ENCODE measurements at regions not wholly inside any gene's neighbourhood (a gene's known extent, or its start where the extent isn't known, plus 50 kb on each side); places are given as distances from the start of the nearest gene placed in this dataset.
A peak's percentile ranks its signal among the peaks of the same experiment; 100 is the strongest.

DNA sequence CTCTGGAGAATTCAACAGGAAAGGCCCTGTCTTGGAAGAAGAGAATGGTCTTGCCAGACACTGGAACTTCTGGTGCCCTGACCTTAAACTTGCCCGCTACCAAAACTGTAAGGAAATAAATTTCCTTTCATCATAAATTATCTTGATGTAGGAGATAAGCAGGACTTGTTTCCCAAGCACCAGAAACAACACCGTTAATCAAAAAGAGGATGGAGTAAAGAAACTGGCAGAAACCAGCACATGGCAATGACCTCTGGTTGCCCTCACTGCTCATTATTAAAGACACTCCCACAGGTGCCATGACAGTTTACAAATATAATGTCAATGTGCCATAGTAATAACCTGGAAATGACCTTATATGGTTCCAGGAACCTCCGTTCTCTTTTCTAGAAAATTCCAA, 426.1 kb downstream of the EDEM1 start (continued):
- TF ChIP-seq CEBPG (CRISPR knock-in tag; IDR thresholded peaks at IDR 0.05) (no peak), CEBPG (tag; conservative IDR thresholded peaks at IDR 0.05 in 1 of 2, IDR thresholded peaks at IDR 0.05 in 1 of 2) (no peak)

DNA sequence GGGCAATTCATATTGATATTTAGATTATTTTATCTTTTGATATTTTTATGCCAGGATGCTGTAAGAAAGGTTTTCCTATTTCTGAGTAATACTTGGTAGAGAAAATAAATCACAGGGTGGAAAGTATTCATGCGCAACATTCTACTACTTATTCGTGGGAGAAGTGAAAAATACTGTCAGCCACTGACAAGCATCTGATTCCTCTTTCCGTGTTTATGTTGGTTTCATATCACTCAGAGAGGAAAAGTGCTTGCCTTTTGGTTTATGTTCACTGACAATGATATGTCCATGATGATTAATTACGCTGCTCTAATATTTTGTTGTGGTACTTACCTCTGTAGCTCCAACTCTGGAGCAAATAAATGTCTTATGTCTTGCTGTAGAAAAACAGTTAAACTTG, 429.4 kb downstream of the EDEM1 start:
- ATAC-seq (no peak), FAIRE-seq (no peak), DNase-seq (ENCODE audit: extremely low read depth in 1 of 4, low spot score in 3 of 4) (no peak)
- Histone ChIP-seq H3K9ac (ENCODE audit: insufficient read depth in 1 of 2, low read depth in 2 of 2, low read length in 2 of 2) (no peak overlapping the region), H3K36me3 (ENCODE audit: control insufficient read depth, insufficient read depth, low read length) (no peaks in the 10 kb centered on the region), H3K9me3 (replicated peaks; ENCODE audit: control insufficient read depth, insufficient read depth, low read depth, low read length) (no peaks in the 10 kb centered on the region), H3K27me3 (ENCODE audit: control insufficient read depth in 2 of 2, insufficient read depth in 2 of 2, low read length in 2 of 2) (no peaks in the 10 kb centered on the region), H3K9me1 (ENCODE audit: control insufficient read depth, insufficient read depth, low read length) (no peaks in the 10 kb centered on the region), H3K4me3 (no peak overlapping the region), H3K4me2 (ENCODE audit: insufficient read depth, low read length) (no peak overlapping the region), H2AFZ (ENCODE audit: low read depth, low read length) (no peak overlapping the region), H3K79me2 (ENCODE audit: control insufficient read depth, insufficient read depth, low read length) (no peaks in the 10 kb centered on the region), H3K27ac (ENCODE audit: extremely low read depth, low read depth, low read length) (no peak overlapping the region), H4K20me1 (replicated peaks; ENCODE audit: control insufficient read depth, insufficient read depth, low read length) (no peaks in the 10 kb centered on the region), H3K4me1 (replicated peaks in 1 of 2; ENCODE audit: control insufficient read depth in 2 of 2, insufficient read depth in 2 of 2, low read length in 2 of 2) (no peaks in the 10 kb centered on the region; a peak in 2 of 5 replicates)
- BruUV-seq (replicated peaks), result no TSS peak
- in situ Hi-C loops (cut with MboI), result no loop called here
- 51% methylated on average over 4 of the region's 4 CpGs for WGBS (ENCODE audit: insufficient coverage, low coverage, missing lambda C conversion rate)
- intact Hi-C loops (cut with micrococcal nuclease), result no loop called here
- TF ChIP-seq MEIS2 (IDR thresholded peaks at IDR 0.05; ENCODE audit: partially characterized antibody), result peak; percentile 48
- TF ChIP-seq, protein P1, sequence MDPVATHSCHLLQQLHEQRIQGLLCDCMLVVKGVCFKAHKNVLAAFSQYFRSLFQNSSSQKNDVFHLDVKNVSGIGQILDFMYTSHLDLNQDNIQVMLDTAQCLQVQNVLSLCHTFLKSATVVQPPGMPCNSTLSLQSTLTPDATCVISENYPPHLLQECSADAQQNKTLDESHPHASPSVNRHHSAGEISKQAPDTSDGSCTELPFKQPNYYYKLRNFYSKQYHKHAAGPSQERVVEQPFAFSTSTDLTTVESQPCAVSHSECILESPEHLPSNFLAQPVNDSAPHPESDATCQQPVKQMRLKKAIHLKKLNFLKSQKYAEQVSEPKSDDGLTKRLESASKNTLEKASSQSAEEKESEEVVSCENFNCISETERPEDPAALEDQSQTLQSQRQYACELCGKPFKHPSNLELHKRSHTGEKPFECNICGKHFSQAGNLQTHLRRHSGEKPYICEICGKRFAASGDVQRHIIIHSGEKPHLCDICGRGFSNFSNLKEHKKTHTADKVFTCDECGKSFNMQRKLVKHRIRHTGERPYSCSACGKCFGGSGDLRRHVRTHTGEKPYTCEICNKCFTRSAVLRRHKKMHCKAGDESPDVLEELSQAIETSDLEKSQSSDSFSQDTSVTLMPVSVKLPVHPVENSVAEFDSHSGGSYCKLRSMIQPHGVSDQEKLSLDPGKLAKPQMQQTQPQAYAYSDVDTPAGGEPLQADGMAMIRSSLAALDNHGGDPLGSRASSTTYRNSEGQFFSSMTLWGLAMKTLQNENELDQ (CRISPR knock-in tag; IDR thresholded peaks at IDR 0.05; ENCODE audit: borderline replicate concordance), result no peak
- TF ChIP-seq DIDO1 (tag; IDR thresholded peaks at IDR 0.05; ENCODE audit: low read depth), result no peak
- TF ChIP-seq FOXM1 (IDR thresholded peaks at IDR 0.05; ENCODE audit: low read depth), result no peak
- no peak for TF ChIP-seq FOXM1 (CRISPR knock-in tag; IDR thresholded peaks at IDR 0.05; ENCODE audit: low read depth)
- no peak for TF ChIP-seq BCOR (IDR thresholded peaks at IDR 0.05)
- TF ChIP-seq, protein P2, sequence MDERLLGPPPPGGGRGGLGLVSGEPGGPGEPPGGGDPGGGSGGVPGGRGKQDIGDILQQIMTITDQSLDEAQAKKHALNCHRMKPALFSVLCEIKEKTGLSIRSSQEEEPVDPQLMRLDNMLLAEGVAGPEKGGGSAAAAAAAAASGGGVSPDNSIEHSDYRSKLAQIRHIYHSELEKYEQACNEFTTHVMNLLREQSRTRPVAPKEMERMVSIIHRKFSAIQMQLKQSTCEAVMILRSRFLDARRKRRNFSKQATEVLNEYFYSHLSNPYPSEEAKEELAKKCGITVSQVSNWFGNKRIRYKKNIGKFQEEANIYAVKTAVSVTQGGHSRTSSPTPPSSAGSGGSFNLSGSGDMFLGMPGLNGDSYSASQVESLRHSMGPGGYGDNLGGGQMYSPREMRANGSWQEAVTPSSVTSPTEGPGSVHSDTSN (CRISPR knock-in tag; IDR thresholded peaks at IDR 0.05; ENCODE audit: low read depth), result no peak
- TF ChIP-seq, protein P2 (tag; conservative IDR thresholded peaks at IDR 0.05; ENCODE audit: low read depth), result 0 out of 2 replicates have a peak, but pooled peaks have one; percentile 19
- TF ChIP-seq ZNF24 (IDR thresholded peaks at IDR 0.05), result no peak
- no peak for TF ChIP-seq CBX2 (IDR thresholded peaks at IDR 0.05; ENCODE audit: insufficient read depth, low read length, poor library complexity, severe bottlenecking)
- no peak for TF ChIP-seq ZNF699 (CRISPR knock-in tag; IDR thresholded peaks at IDR 0.05; ENCODE audit: insufficient replicate concordance)
- CTCF ChIA-PET (ENCODE audit: low intra/inter-chr PET ratio), result no interaction called here
- POLR2A ChIA-PET, result interaction anchor here (0.5 kb wide), 1 partner anchor 33 kb away, joined by 3 read pairs; no protein-coding TSS in a partner anchor
